ENCODE measurements at regions not wholly inside any gene's neighbourhood (a gene's known extent, or its start where the extent isn't known, plus 50 kb on each side); places are given as distances from the start of the nearest gene placed in this dataset.

DNA sequence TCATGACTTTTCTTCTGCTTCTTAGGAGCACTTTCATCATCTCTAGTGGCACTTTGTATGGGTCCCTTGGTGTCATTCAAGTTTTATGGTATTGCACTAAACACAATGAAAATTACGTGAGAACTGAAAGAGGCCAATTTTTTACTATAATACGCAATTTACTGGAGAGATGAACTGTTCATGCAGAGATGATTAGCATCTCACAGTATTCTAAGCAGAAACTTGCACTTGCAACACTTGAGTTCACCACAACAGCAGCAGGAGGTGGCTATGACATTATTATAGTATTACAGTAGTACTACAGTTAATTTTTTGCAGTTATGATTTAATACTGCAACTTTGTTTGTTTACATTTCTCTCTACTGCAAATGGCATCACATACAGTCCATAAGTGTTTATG, 793.1 kb upstream of the CRIM1 start:
- Histone ChIP-seq H4K20me1 (ENCODE audit: insufficient read depth, low read length) (no peaks in the 10 kb centered on the region), H3K4me1 (ENCODE audit: insufficient read depth, low read length, poor library complexity, severe bottlenecking) (no peaks in the 10 kb centered on the region), H3K9me3 (ENCODE audit: low read length) (no peaks in the 10 kb centered on the region), H3K4me3 (ENCODE audit: low read depth, low read length, poor library complexity, severe bottlenecking) (no peak overlapping the region), H3K36me3 (ENCODE audit: insufficient read depth, low read length) (no peaks in the 10 kb centered on the region), H3K79me2 (ENCODE audit: insufficient read depth, low read depth, low read length) (no peaks in the 10 kb centered on the region), H3K27ac (ENCODE audit: low read depth, low read length, poor library complexity, severe bottlenecking) (no peak overlapping the region), H3K4me2 (ENCODE audit: low read length) (no peak overlapping the region), H2AFZ (ENCODE audit: low read length) (no peak overlapping the region), H3K9me2 (ENCODE audit: insufficient read depth, low read length) (no peaks in the 10 kb centered on the region)
- intact Hi-C loops (cut with micrococcal nuclease; ENCODE audit: unreplicated experiment) = no loop called here
- no peak for DNase-seq (ENCODE audit: low spot score)
- no TSS peak for BruUV-seq (replicated peaks)
- TF ChIP-seq EZH2phosphoT487 (IDR thresholded peaks at IDR 0.05; ENCODE audit: borderline replicate concordance, low read depth, low read length) (no peak), CTCF (conservative IDR thresholded peaks at IDR 0.05; ENCODE audit: low read length) (no peak)
- POLR2A ChIA-PET = no interaction called here
- CTCF ChIA-PET (ENCODE audit: unreplicated experiment) = no interaction called here

- no peak overlapping the region for H3K27ac ChIP-seq (ENCODE audit: low read depth, low read length, poor library complexity, severe bottlenecking)
- no peaks in the 10 kb centered on the region for H3K4me1 ChIP-seq (ENCODE audit: insufficient read depth, low read length, poor library complexity, severe bottlenecking)
- H3K79me2 ChIP-seq (ENCODE audit: insufficient read depth, low read depth, low read length) = no peaks in the 10 kb centered on the region
- no peaks in the 10 kb centered on the region for H3K9me3 ChIP-seq (ENCODE audit: low read length)
- no peaks in the 10 kb centered on the region for H4K20me1 ChIP-seq (ENCODE audit: insufficient read depth, low read length)
- CTCF ChIA-PET (ENCODE audit: unreplicated experiment) = no interaction called here
- no peaks in the 10 kb centered on the region for H3K36me3 ChIP-seq (ENCODE audit: insufficient read depth, low read length)
- POLR2A ChIA-PET = no interaction called here
- DNase-seq (ENCODE audit: low spot score) = no peak
- no peaks in the 10 kb centered on the region for H3K9me2 ChIP-seq (ENCODE audit: insufficient read depth, low read length)
- BruUV-seq (replicated peaks) = no TSS peak
- no peak overlapping the region for H3K4me3 ChIP-seq (ENCODE audit: low read depth, low read length, poor library complexity, severe bottlenecking)
- TF ChIP-seq CTCF (conservative IDR thresholded peaks at IDR 0.05; ENCODE audit: low read length) = no peak
- no peak for TF ChIP-seq EZH2phosphoT487 (IDR thresholded peaks at IDR 0.05; ENCODE audit: borderline replicate concordance, low read depth, low read length)
- intact Hi-C loops (cut with micrococcal nuclease; ENCODE audit: unreplicated experiment) = no loop called here
- no peak overlapping the region for H2AFZ ChIP-seq (ENCODE audit: low read length)
- H3K4me2 ChIP-seq (ENCODE audit: low read length) = no peak overlapping the region
Measured at GRCh38 chr2:35548171-35548570, 807.4 kb upstream of the CRIM1 start.

DNA sequence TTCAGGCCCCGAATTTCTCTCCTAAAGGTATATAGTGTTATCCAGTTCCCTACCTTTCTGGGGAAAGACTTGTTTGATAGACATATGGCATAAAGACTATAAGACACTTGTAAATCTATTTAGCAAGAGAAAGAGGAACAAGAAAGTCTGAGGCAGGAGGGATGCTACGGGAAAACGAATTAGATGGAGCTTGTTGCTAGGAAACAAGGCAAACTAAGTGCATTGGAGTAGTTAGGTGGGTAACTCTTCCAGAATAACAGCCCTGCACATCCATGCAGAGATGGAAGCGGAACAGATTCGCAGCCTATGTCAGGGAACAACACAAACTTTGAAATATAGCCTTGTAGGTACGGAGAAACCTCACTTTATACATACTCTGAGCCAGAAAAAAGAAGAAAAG, 810.3 kb upstream of the CRIM1 start:
- Histone ChIP-seq H3K4me1 (ENCODE audit: insufficient read depth, low read length, poor library complexity, severe bottlenecking) (no peaks in the 10 kb centered on the region), H4K20me1 (ENCODE audit: insufficient read depth, low read length) (no peaks in the 10 kb centered on the region), H2AFZ (ENCODE audit: low read length) (no peak overlapping the region), H3K4me3 (ENCODE audit: low read depth, low read length, poor library complexity, severe bottlenecking) (no peak overlapping the region), H3K27ac (ENCODE audit: low read depth, low read length, poor library complexity, severe bottlenecking) (no peak overlapping the region), H3K9me3 (ENCODE audit: low read length) (no peaks in the 10 kb centered on the region), H3K9me2 (ENCODE audit: insufficient read depth, low read length) (no peaks in the 10 kb centered on the region), H3K79me2 (ENCODE audit: insufficient read depth, low read depth, low read length) (no peaks in the 10 kb centered on the region), H3K4me2 (ENCODE audit: low read length) (no peak overlapping the region), H3K36me3 (ENCODE audit: insufficient read depth, low read length) (no peaks in the 10 kb centered on the region)
- ChIA-PET CTCF (ENCODE audit: unreplicated experiment) (no interaction called here), POLR2A (interaction anchor here (0.6 kb wide), 1 partner anchor 1567 kb away, joined by 3 read pairs; no protein-coding TSS in a partner anchor)
- intact Hi-C loops (cut with micrococcal nuclease; ENCODE audit: unreplicated experiment) = no loop called here
- BruUV-seq (replicated peaks) = no TSS peak
- no peak for TF ChIP-seq EZH2phosphoT487 (IDR thresholded peaks at IDR 0.05; ENCODE audit: borderline replicate concordance, low read depth, low read length)
- no peak for TF ChIP-seq CTCF (conservative IDR thresholded peaks at IDR 0.05; ENCODE audit: low read length)
- no peak for DNase-seq (ENCODE audit: low spot score)

All from OCI-LY7 (cell line).